Medulla oblongata (tissue), 1 donor: ENCODE measurements at regions not wholly inside any gene's neighbourhood (a gene's known extent, or its start where the extent isn't known, plus 50 kb on each side); places are given as distances from the start of the nearest gene placed in this dataset.
A peak's percentile ranks its signal among the peaks of the same experiment; 100 is the strongest.
"Not testable (repeated sequence)": the region's sequence is repeated elsewhere in the genome, so short reads cannot be mapped to it uniquely, and the experiment has no call there.

Experiments used
- DNase-seq: peaks from one replicate; pipeline ENCODE4 v3.0.0-alpha.2; 2015; ENCODE audit errors: extremely low spot score

DNA sequence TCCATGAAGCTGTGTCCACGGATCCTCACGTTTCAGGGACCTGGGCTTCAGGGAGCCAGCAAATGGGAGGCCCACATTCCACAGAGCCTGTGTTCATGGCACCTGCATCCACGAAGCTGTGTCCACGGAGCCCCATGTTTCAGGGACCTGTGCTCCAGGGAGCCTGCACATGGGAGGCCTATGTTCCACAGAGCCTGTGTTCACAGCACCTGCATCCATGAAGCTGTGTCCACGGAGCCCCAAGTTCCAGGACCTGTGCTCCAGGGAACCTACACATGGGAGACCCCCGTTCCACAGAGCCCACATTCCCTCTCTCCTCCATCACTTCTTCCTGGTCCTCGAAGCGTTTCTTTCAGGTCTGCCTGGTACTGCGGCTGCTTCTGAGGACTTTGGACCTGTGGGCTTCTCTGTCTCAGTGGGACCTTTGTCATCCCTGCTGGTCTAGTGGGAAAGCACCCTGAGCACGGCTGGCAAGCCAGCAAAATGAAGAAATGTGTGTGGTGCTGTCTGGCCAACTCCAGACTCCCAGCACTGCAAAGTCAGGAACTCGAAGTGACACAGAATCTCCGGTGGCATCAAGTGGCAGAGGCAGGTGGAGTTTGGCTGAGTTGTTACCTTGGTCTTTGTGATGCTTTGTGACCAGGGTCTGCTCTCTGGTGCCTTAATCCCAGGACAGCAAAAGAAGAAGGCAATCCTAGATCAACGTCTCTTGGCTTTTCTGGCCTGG lies 245.9 kb downstream of the DLL1 start:
- no peak for DNase-seq

DNA sequence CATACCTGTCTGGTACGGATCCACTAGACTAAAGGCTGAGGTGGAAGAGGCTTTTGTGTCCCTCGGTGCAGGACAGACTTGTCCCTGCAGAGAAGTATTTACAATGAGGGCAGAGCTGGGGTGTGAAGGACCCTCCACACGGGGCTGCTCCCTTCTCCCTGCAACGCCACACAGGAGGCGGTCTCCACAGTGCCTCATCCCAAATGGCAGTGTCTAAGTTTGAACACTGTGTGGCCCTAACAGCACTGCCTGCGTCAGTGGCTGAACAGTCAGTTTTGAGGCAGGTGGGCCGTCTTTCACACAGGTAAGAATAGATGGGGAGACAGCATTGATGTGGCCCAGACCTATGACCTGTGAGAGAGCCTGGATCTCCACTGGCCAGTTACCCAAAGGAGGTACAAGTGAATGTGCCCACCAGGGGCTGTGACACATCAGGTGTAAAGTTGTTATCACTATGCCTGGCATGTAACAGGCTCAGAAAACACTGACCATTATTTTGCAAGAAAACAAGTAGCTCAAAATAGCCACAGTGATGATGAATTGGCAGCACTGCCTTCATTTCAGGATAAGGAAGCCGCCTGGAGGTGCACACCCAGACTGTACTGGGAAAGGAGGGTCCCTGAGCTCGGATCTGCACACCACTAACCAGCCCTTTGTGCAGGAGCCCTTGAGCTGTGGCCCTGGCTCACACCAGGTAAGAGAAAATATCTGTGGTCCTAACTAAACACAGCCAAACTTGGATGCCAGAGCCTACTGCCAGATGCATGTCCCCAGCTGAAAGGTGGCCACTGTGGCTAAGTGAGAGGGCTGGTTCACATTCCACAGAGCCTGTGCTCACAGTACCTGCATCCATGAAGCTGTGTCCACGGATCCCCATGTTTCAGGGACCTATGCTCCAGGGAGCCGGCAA lies 246.7 kb downstream of the DLL1 start:
- no peak for DNase-seq

DNA sequence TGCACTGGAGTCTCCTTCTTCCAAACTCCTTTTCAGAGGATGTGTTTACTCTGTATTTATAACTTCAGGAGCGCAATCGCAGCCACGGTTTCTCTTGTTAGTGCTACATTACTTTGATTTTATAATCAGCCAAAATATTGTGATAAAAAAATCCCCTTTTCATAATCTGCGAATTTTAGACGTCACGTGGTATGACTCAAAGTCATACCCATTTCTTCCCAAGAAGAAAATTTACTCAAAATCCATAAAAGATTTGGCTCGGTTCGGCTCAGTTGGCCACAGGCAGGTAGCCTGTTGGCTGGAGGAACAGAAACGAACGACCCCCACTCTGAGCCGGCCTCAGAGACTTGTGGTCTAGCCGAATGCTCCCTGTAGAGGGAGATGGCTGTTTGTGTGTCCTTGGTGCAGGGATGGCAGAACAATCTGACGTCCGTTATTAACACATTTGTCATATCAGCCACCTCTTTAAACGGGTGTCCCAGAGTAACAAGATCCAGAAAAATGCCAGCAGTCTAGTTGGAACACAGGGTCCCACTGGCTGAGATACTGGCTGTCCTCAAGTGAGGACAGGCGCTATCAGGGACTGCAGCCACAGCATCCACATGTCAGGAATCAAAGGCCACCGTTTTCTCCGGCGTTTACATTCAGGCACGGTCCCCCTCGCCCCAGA lies 247.6 kb downstream of the DLL1 start:
- no peak for DNase-seq

DNA sequence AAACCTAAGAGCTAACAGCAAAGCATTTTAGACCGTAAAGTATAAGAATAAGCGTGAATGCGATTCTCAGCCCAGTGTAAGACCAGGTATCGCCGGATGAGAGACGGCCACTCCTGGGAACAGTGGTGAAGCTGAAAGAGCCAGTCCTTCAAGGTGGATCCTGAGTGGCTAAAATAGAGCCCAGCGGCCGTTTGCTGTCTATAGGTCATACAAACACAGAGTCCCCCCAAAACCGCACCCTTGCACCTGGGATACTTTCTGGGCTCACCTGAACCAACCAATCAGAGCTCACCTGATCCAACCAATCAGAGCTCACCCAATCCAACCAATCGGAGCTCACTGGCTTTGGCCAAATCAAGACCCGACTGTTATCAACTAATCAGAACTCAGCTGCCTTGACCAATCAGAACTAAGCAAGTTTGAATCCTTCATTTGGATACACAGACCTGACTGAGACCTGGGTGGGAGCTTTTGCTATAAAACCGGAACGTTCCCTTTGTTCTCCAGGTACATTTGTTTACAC lies 248.2 kb downstream of the DLL1 start:
- no peak for DNase-seq

DNA sequence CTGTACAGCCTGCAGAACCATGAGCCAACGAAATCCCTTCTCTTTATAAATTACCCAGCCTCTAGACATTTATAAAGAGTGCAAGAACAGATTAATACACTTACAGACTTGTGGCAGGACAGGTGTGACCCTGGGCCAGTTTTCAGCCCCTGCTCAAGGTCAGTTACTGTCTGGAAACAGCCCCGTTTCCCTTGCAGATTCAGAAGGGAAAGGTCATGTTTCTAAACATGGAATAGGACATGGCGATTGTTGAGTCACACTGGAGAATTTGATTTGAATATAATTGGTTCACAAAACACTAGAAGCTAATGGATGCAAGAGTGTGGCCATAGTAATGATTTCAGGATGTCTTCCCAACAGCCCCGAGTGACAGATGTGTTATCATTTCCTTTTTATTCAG lies 248.8 kb downstream of the DLL1 start:
- no peak for DNase-seq

DNA sequence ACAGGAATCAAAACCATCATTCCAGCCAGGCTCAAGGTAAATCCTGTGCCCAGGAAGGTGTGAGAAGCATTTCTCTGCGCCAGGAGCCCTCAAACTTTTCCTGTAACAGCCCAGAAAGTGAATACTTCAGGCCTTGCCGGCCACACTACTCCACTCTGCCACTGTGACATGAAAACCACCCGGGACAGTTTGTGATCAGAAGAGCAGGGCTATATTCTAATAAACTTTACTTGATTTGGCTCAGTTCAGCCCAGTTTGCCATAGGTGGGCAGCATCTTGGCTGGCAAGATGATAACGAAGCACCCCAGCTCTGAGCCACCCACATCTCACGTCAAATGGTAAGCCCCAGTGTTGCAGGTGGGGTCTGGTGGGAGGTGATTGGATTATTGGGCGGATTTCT lies 249.4 kb downstream of the DLL1 start:
- DNase-seq = no peak

DNA sequence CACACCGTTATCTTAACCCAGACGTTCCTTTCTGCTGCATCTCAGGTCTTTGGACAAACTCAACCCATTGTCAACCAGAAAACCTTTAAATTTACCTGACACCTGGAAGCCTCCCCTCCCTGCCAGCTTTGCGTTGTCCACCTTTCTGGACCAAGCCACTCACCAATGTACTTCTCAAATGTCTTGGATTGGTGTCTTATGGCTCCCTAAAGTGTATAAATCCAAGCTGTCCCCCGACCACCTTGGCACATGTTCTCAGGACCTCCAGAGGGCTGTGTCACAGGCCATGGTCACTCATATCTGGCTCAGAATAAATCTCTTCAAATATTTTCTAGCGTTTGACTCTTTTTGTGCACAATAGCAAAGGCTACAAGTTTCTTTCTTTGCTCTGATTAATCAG lies 250.0 kb downstream of the DLL1 start:
- DNase-seq = no peak

DNA sequence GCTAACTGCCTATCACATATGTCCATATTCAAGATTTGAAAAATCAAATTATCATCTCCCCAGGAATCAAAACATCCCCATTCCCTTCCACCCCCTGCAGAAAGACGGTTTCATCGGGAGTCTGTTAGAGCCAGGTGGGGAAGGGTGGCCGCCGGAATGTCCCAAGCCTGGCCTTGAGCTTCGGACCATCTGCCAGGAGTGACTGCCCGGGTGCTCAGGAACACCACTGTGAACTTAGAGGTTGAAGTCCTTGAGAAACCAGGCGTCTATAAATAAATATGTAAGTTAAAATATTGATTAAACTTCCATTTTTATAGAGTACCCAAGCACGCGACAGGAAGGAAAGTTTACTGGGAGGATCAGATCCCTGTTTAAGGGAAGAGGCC lies 250.8 kb downstream of the DLL1 start:
- DNase-seq = no peak

DNA sequence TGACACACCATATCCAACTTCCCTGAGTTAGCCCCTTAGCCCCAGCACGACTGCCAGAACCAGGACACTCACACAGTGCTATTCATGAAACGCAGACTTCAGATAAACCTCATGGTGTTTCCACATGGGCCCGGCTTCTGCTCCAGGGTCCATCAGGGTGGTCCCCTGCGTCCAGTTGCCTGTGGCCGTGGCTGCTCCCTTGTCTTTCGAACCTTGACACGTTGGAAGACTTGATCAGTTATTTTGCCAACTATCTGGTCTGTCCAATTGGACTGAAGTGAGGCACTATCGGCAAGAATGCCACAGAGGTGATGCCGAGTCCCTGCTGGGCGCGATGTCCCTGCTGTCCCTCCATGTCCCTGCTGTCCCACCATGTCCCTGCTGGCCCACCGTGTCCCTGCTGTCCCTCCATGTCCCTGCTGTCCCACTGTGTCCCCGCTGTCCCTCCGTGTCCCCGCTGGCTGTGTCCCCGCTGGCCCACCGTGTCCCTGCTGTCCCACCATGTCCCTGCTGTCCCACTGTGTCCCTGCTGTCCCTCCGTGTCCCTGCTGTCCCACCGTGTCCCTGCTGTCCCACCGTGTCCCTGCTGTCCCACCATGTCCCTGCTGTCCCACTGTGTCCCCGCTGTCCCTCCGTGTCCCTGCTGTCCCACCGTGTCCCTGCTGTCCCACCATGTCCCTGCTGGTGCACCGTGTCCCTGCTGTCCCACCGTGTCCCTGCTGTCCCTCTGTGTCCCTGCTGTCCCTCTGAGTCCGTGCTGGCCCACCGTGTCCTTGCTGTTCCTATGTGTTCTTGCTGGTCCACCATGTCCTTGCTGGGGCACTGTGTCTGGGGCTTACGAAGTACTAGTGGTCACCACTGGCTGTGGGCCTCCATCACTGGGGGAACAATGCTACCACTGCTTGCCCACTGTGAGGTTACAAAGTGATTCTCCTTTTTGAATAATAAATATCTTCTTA lies 251.4 kb downstream of the DLL1 start:
- no peak for DNase-seq

DNA sequence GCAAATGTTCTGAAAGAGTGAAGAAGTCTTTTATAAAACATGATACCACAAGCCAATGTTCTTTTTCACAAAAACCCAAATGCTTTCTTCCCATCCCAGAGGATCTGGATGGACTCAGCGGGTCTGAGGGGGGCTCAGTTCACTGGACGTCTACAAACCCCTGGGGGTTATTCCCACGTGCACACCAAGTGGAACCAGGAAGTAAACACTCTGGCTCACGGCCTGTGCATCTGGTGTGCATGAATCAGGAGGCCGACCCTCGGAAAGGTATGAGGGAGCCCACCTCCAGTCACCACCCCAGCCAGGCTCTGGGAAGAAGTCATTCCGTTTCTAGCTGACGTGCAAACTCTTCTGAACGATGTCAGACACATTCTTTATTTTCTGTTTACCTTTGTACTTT lies 252.2 kb downstream of the DLL1 start:
- DNase-seq = no peak

DNA sequence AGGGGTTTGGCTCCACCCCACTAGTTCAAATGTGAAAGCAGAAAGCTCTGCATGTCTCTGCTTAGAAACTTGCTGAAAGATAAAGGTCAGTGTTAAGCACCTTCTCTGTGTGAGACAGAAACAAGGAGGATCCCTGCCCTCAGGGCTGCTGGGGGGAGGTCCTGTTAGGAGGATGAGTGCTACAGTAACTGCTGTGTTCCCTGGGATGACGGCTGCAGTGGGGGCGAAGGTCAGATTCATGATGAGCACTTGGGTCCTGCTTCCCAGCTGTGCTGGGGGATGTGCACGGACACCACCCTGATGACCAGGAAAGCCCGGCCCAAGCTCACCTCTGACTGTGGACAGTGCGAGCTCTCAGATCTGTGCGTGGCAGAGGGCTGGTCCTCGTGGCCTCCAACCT lies 252.6 kb downstream of the DLL1 start:
- no peak for DNase-seq

DNA sequence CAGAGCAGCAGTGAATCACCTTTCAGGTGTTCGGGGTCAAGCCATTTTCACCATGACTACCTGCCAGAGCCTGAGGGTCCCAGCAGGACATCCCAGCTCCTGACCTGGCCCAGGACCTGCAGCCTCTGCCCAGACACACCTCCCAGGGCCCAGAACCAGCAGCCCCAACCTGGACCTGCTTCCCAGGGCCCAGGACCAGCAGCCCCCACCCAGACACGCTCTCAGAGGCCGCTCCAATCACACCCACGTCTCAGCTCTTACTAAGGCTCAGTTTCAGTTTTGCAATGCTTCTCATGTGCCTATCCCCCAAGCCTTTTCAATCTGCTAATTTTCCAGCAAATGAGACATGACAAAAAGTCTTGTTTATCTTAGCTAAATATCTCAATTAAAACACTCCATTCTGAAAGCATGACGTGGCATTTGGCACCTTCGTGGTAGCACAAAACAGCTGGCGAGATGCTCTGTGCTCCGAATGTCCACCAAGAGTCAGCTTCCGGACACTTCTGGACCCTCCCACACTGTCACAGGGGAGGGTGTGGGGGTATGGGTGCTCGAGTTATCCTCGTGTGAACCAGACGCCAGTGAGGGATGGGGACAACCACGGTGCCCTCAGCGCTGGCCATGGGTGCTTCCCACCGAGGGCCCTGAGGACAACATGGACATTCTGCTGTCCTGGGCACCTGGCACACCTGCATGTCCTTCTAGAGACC lies 253.2 kb downstream of the DLL1 start:
- DNase-seq = no peak

DNA sequence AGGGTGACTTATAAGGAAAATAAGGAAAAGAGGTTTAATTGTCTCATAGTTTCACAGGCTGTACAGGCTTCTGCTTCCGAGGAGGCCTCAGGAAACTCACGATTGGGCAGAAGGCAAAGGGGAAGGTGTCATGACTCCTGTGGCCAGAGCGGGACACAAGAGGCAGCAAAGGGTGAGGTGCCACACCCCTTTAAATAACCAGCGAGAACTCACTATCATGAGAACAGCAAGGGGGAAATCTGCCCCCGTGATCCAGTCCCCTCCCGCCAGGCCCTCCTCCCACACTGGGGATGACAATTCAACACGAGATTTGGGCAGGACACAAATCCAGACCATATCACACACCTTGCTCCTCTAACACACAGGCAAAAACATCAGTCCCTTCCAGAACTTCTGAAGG lies 254.0 kb downstream of the DLL1 start:
- DNase-seq = no peak

DNA sequence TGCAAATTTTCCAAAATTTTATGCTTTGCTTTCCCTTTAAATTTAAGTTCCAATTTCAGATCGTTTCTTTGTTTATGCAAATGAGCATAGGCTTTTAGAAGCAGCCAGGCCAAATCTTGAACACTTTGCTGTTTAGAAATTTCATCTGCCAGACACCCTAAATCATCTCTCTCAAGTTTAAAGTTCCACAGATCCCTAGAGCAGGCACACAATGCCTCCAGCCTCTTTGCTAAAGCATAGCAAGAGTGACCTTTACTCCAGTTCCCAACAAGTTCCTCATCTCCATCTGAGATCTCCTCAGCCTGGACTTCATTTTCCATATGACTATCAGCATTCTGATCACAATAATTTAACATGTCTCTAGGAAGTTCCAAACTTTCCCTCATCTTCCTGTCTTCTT lies 254.5 kb downstream of the DLL1 start:
- DNase-seq = not testable (repeated sequence)

DNA sequence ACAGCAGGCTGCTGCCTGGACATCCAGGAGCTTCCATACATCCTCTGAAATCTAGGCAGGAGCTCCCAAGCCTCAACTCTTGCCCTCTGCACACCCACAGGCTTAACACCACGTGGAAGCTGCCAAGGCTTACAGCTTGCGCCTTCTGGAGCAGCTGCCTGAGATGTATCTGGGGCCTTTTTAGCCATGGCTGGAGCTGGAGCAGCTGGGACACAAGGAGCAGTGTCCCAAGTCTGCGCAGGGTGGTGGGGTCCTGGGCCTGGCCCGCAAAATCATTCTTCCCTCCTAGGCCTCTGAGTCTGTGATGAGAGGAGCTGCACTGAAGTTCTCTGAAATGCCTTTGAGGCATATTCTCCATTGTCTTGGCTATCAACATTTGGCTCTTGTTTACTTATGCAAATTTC lies 255.0 kb downstream of the DLL1 start:
- no peak for DNase-seq

DNA sequence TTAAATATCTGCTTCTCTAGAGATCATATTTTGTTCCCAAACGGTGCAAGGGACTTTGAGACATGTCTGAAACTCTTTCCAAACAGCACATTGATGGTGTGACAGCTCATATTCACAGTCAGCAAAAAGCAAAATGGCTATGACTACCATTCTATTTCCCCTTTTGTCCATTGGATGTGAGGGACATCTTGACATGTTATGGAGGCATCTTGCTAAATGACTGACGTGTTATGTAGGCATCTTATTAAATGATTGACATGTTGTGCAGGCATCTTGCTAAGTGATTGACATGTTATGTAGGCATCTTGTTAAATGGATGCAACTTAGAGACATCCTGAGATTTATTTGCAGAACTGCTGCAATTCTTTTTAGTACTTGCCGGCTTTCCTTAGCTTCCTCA lies 255.8 kb downstream of the DLL1 start:
- DNase-seq = no peak

DNA sequence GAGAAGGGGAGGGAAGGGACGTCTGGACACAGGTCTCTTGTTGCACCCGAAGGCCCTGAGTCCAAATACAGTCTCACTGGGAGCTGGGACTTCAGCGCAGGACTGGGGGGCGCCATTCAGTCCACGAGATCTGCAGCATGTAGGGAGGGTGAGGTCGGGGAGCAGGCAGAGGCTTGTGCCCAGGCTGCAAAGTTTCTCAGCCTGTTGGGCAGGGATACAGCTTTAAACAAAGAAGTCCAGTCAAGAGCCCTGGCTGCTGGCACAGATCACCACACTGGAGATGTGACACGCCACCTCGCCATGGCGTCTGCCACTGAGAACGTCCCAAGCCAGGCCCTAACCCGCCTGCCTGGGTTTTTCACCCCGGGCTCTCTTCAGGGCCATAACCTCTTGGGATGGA lies 256.6 kb downstream of the DLL1 start:
- DNase-seq = peak; percentile 61

DNA sequence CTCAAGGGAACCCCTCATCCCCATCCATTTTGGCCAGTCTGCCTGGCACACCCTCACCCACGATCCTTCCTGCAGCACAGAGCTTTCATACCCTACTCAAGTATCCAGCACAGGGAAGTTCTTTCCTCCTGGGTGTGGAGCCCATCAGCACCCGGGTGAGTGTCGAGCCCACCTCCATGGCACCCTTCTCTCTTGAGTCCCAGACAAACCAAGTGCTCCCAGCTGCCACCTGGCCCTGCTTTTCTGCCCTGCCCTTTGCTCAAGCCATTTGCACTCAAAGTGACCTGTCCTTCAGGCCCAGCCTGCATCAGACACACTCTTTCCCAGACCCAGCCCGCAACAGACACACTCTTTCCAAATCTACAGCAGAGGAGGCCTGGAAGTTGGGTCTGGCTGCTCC lies 257.2 kb downstream of the DLL1 start:
- DNase-seq = no peak

DNA sequence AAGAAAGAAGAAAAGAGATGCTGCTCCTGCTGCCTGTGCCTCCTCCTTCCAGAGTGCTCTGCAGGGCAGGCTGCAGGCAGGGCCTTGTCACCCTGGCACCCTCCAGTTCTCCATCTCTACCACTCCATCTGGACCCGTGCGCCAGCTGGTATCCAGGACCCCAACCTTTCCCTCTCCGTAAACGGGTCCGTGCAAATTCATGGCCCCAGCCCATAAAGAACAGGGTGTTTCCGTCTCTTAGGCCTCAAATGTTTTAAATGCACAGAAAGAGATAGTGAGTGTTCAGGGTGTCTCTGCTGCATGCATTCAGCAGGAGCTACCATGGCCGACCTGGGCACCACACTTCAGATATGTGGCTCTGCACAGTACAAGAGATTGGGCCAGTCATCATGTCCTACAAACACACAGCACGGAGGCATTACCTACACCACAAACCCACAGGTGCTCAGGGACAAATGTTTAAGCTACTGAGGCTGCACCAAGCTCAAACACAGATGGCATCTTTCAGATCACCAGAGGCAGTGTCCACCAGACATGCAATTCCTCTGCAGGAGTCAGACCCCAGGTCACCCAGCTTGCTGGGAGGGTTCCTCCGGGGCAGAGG lies 258.1 kb downstream of the DLL1 start:
- DNase-seq = no peak

DNA sequence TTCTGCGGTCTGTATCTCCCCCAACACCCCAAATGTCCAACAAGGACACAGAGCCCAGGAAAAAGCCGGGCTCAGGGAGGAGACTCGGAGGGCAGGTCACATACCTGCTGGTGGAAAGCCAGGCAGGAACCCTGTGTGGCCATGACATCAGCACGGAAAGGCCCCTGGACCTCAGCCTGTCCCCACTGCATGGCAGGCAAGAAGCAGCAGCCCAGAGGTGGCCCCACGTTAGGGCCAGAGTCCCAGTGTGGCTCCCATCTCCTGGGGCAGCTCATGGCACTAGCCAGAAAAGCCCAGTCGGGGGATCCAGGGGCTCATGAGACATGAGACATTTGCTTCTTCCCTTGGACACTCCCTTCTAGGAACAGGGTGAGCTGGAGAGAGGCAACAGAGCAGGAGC lies 258.7 kb downstream of the DLL1 start:
- no peak for DNase-seq
